GM18498 (cell line): ENCODE measurements at regions not wholly inside any gene's neighbourhood (a gene's known extent, or its start where the extent isn't known, plus 50 kb on each side); places are given as distances from the start of the nearest gene placed in this dataset.
A peak's percentile ranks its signal among the peaks of the same experiment; 100 is the strongest.
"Not testable (repeated sequence)": the region's sequence is repeated elsewhere in the genome, so short reads cannot be mapped to it uniquely, and the experiment has no call there.

Experiments
- ATAC-seq: cut with Tn5 transposase; IDR thresholded peaks from one replicate; pipeline ENCODE4 v1.9.1; 2021; ENCODE audit warnings: mild to moderate bottlenecking, moderate library complexity; ENCODE audit not compliant: unreplicated experiment

- ATAC-seq = no peak
Observed at GRCh38 chr22:22169923-22170322, 74.7 kb upstream of the VPREB1 start.

DNA sequence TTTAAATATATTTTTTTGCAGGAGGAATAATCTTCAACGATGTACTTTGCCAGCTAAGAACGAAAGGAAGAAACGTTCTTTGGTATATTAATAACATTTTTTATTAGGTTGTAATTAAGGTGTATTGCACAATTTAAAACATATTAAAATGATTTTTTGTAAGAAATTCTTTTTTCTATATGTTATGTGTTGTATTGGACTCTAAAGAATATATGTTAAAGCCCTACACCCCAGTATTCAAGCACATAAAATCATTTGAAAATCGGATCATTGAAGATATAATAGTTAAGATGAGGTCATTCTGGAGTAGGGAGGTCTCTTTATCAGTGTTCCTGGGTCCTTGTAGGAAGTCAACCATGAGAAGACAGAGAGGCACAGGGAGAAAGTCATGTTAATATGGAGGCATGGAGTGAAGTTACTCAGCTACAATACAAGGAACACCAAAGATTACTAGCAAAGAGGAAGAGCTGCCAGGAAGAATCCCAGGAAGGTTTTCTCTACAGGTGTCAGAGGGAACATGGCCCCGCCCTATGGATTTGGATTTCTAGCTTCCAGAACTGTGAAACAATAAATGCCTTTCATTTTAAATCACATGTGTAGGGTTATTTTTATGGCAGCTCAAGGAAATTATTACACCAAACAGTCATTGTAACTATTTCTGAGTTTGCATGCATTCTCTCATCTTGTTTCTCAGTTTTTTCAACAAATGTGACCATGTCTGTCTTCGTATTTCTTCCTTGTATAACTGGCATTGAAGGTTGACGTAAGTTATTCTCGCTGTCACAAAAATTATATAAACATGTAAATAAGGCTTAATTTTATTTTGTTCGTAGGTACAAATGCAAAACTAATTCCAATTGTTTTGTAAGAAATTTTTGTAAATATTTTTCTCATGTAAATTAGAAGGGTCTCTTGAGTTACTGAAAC is 75.4 kb upstream of the VPREB1 start:
- no peak for ATAC-seq

- peak; percentile 32 for ATAC-seq
Observed at GRCh38 chr22:22168190-22168940, 76.2 kb upstream of the VPREB1 start.

GRCh38 chr22:22167791-22168189 is 76.8 kb upstream of the VPREB1 start:
- ATAC-seq = peak; percentile 79

GRCh38 chr22:22166941-22167713 is 77.5 kb upstream of the VPREB1 start:
- ATAC-seq = no peak

- no peak for ATAC-seq
Observed at GRCh38 chr22:22165936-22166710, 78.5 kb upstream of the VPREB1 start.

DNA sequence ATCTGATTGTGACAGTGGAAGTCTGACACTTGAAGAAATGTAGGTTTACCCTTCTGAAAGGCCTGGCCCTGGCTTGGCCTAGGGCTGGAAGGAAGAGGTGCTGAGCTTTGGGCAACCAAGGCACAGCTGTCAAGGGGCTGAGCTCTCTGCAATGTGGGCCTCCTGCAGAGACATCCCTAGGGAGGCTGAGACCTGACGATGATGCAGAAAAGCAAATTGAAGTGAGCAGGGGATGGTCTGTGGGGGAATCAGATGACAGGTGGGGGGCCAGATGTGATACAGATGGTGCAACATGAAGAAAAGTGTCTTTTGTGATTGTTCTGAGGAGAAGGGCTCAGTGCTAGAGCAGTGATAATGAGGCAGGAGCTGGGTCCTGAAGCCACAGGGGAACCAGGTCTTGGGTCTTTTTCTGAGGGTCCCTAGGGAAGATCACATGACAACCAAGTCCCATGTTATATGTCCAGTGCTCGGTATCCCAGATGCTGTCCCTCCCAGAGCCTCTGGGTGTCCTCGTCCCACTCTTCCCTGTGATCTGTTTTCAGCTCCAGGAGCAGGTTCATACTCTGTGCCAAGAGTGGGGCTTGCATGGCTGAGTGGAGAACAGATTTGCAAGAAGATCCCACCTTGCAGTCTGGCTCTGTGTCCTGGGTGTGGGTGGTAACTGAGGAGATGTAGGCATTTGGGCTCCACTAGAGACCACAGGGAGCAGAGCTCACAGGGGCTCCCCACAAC is 79.9 kb upstream of the VPREB1 start:
- ATAC-seq = no peak

GRCh38 chr22:22161924-22162851 is 82.4 kb upstream of the VPREB1 start:
- ATAC-seq = peak; percentile 82

DNA sequence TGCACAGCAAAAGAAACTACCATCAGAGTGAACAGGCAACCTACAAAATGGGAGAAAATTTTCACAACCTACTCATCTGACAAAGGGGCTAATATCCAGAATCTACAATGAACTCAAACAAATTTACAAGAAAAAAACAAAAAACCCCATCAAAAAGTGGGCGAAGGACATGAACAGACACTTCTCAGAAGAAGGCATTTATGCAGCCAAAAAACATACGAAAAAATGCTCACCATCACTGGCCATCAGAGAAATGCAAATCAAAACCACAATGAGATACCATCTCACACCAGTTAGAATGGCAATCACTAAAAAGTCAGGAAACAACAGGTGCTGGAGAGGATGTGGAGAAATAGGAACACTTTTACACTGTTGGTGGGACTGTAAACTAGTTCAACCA is 83.8 kb upstream of the VPREB1 start:
- ATAC-seq = not testable (repeated sequence)

- ATAC-seq = no peak
Observed at GRCh38 chr22:22159384-22159783, 85.2 kb upstream of the VPREB1 start.

DNA sequence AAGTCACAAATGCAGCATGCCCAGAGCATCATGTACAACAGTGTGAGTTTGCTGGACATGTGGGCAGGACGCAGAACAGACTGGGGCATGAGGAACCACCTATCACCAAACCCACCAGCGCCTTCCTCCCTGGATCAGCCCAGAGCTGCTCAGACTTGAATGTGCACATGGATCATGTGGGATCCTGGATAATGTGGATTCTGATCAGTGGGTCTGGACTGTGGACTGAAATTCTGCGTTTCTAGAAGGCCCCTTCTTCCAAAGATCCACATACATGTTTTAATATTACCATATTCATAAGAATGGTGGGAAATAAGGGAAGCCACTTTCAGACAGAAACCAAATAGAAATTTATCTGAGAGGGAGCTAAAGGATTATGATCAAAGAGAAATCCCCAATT is 85.6 kb upstream of the VPREB1 start:
- ATAC-seq = no peak

DNA sequence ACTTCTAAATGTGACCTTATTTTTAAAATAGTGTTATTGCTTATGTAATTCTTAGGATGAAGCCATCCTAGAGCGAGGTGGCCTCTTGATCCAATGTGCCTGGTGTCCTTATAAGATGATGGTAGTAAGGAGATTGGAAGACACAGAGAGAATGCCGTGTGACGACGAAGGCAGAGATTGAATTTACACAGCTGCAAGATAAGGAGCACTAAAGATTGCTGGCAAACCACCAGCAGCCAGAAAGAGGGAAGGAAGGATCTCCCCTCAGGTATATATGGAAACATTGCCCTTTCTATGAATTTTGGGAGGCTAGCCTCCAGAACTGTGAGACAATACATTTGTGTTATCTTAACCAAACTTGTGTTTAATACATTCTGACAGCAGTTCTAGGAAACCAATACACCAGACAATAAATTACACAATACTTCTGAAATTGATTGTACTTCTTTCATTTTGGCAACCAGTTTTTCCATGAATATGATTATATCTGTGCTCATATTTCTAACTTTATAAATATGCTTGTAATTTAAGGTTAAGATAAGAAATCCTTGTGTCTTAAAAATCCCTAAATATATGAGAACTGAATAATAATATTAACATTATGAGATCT is 86.3 kb upstream of the VPREB1 start:
- ATAC-seq = no peak

DNA sequence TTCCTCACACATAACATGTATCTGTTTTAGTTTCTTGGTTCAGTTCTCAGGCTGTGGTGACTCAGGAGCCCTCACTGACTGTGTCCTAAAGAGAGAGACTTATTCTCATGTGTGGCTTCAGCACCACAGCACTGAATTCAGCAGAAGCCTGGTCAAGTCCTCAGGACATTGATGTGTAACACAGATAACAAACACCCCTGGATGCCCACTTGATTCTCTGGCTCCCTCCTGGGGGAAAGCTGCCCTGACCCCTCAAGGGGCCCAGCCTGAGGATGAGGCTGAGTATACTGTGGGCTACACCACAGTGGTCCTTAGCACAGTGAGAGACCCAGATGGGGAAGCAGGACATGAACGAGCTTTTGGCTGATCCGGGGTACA is 87.2 kb upstream of the VPREB1 start:
- ATAC-seq = peak; percentile 52

- peak; percentile 44 for ATAC-seq
Observed at GRCh38 chr22:22156716-22157347, 87.8 kb upstream of the VPREB1 start.

DNA sequence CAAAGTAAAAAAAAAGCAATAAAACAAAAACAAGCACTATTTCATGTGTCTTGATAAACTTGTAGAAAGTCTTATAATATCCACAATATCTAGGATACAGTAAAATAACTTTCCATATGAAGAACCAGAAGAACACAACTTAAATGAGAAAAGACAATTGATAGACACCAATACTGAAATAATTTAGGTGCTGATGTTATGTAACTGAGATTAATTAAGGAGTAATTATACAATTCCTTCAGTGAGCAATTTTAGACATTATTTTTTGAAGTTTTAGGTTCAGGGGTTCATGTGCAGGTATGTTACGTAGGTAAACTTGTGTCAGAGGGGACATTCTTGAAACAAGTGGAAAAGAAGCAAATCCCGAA is 88.3 kb upstream of the VPREB1 start:
- no peak for ATAC-seq

GRCh38 chr22:22155607-22156006 is 89.0 kb upstream of the VPREB1 start:
- ATAC-seq = no peak

GRCh38 chr22:22155146-22155545 is 89.4 kb upstream of the VPREB1 start:
- ATAC-seq = no peak

DNA sequence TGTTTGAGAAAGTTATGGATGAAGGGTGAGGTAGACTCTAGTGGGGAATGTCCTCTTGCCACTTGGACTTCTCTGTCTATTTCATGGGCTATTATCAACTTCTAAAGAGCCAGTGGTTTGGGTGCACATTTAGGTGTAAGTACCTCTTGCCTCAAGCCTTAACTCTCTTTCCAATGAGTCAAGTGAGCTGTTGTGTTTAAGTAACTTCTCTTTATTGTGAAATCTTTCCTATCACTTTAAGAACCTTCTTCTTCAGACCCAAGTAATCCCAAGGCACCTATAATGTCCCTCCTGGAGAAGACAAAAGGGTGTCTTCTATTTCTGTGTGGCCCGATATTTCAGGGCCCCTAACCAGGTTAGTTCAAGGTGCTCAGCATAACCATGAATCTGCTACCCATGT is 90.5 kb upstream of the VPREB1 start:
- ATAC-seq = no peak
